ELF-1 (cell line): ENCODE measurements at regions not wholly inside any gene's neighbourhood (a gene's known extent, or its start where the extent isn't known, plus 50 kb on each side); places are given as distances from the start of the nearest gene placed in this dataset.
"Not testable (repeated sequence)": the region's sequence is repeated elsewhere in the genome, so short reads cannot be mapped to it uniquely, and the experiment has no call there.

Experiments
- DNase-seq: peaks from one replicate; pipeline ENCODE4 v3.0.0-alpha.2; 2016; ENCODE audit warnings: low read depth, low spot score

- DNase-seq: not testable (repeated sequence)
These were observed 178.9 kb downstream of the OR4M2 start for GRCh38 chr15:22259151-22259750.

DNA sequence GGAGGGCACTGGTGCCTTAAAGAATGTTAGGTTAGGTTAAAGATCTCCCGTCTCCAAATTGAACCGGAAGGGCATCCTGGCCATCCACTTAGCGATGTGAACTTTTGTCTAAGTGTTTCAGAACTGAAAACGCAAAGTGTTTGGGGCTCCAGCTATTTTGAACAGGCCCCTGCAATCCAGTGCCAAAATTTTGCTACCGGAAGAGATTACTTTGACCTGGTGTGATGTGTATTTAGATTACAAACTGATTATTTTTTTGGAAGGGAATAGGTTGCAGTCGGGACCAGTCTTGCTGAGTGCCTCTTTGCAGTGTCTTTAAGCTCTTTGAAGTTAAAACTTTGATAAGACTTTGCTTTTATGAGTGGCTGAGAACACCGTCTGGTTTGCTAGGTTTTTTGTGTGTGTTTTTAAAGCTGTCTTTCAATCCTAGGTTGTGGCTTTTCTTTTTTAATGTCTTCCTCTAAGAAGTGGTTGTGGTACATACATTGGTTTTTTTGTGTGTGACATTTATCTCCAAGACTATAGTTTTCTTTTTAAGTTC is 179.6 kb downstream of the OR4M2 start:
- no peak for DNase-seq

DNA sequence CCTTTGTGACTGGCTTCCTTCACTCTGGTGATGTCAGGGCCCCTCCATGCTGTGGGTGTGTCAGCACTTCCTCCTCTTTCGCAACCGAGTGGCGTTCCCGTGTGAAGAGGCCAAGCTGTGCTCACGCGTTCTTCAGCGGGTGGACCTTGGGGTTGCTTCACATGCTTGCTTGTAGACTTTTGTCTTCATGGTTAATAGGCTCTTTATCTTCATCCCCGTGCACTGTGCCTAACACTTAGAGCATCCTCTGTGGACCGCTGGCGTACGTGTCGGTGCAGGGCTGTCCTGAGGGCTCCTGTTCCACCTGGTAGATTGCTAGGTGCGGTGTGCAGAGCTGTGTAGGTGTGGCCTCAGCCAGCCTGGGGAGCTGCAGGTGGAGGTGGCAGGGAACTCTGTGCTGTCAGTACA is 182.3 kb downstream of the OR4M2 start:
- no peak for DNase-seq

DNA sequence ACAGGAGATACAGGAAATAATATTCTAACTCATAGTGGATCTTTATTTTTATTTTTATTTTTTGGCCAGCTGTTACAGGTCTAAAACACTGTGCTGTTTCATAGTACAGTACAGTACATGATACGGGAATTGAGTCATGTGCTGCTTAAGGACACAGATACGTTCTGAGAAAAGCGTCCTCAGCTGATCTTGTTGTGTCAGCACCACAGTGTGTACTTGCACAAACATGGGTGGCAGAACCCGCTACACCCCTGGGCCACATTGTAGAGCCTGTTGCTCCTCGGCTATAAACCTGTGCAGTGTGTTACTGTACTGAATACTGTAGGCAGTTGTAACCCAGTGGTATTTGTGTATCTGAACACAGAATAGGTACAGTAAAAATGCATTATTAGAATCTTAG is 183.4 kb downstream of the OR4M2 start:
- no peak for DNase-seq

DNA sequence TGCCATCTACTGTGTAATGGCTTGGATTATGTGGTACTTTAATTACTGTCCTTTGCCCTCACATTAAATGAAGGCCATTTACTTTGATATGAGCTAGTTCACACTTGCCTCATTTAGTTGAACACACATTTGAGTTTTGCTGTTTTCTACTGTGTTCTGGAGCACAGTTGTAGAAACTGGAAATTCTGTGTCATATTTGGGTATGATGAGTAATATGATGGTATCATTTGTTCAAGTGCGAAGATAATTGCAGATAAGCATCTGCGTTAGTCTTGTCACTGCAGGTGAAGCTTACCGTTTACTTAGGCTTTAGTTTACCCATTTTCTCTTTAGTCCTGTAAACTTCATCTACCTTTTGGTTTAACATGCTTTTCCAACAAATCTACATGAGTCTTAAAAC is 183.9 kb downstream of the OR4M2 start:
- DNase-seq: not testable (repeated sequence)

DNA sequence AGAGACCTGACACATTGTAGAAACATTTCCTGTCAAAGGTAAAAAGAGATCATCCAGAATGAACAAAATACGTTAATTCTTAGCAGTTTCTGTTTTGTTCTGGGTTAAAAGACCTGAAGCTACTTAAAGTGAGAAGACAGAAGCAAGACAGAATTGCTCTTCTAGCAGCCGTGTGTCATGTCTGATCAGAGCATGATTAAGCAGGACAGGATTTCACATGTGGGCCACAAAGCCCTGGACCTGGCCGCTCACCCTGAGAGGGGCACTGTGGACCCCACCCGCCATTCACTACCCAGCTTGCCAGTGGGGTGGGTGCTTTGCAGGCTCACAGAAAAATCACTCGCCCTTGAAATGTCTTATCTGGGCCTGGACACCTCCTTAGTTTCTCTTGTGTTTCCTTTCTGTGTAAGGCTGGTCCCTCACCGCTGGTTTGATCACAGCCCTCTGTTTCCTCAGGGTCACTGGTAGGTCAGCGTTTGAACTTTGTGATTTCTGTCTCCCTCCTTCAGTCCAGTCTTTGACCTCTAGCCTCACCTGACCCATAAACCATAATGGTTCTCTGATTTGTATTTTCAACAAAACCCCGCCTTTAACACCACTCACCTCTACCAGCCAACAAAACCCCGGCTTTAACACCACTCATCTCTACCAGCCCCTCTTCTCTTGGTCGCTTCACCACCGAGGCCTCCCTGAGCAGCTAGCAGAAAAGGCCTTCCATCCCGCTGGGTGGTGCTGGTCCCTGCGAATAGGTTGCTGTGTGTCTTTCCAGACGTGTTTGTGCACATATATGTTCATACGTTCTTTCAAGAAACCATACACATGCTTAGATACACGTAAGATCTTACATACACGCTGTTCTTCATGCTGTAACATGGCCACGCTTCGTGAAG is 185.0 kb downstream of the OR4M2 start:
- DNase-seq: no peak

GRCh38 chr15:22265970-22266369 is 185.6 kb downstream of the OR4M2 start:
- DNase-seq: no peak

DNA sequence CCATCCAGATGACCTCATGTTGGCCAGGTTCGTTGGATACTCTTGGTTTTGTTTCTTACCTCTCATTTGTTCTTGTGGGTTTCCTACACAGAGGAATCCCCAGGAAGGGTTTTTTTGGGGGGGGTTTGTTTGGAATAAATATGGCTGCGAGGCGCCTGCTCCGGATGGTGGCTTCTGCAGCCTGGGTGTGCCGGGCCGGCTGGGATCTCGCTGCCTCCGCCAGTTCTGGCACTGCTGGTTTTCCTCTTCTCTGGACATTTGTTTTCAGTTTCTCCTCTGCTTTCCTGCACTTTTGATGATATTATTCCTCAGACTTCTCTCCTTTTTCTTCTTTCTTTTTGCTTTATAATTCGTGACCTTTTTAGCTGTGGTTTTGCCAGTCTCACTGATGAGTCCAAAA is 187.4 kb downstream of the OR4M2 start:
- DNase-seq: no peak

DNA sequence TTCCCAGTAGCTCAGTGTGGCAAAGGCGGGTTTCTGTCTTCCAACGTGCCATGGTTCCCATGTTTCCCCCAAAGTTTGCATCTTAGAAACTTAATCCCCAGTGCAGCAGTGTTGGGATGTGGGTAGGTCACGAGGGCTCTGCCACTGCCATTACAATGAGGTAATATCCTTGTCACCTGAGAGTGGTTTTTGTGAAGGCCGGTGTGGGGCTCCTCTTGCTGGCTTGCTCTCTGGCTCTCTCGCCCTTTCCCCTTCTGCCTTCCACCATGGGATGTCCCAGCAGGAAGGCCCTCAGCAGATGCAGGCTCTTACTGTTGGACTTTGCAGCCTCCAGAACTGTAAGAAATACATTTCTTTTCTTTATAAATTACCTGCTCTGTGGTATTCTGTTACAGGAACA is 187.9 kb downstream of the OR4M2 start:
- not testable (repeated sequence) for DNase-seq

DNA sequence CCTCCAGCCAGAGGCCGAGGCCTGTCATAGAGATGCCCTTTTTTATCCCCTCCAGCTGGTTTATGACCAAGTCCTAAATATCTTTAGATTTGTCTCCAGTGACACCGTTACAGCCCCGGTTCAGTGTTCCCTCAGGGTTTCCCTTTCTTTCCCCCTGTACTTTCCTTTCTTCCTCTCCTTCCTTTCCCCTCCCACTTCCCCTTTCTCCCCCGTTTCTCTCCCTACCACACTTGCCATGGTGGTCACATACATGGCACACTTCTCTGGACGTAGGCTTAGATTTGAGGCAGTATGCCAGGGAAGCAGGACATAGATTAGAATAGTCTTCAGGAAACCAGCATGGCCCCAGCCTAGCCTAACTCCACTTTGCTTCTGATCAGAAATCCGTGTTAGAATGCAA is 188.3 kb downstream of the OR4M2 start:
- DNase-seq: not testable (repeated sequence)

GRCh38 chr15:22272286-22273160 is 186.2 kb upstream of the GOLGA6L22 start:
- not testable (repeated sequence) for DNase-seq

DNA sequence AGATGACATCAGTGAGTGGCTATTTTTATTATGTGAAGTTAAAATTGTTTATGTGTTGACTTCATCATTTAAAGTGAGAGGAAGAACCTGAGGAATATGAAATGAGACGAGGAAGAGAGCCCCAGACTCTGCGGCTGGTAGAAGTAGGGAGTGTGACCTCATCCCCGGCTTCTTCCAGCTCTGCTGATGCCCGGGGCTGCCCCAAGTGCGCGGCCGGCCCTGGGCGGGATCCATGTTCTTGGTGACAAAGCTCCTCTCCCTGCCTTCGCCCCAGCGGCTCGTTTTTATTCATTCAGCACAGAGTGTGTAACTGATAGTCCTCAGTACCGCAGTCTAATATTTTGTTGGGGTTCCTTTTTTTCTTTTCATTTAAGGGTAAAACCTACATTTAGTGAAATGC is 185.5 kb upstream of the GOLGA6L22 start:
- DNase-seq: not testable (repeated sequence)

- DNase-seq: not testable (repeated sequence)
These were observed 184.3 kb upstream of the GOLGA6L22 start for GRCh38 chr15:22274376-22274775.

GRCh38 chr15:22280770-22281169 is 177.9 kb upstream of the GOLGA6L22 start:
- DNase-seq: not testable (repeated sequence)

- DNase-seq: not testable (repeated sequence)
These were observed 175.7 kb upstream of the GOLGA6L22 start for GRCh38 chr15:22282794-22283533.

DNA sequence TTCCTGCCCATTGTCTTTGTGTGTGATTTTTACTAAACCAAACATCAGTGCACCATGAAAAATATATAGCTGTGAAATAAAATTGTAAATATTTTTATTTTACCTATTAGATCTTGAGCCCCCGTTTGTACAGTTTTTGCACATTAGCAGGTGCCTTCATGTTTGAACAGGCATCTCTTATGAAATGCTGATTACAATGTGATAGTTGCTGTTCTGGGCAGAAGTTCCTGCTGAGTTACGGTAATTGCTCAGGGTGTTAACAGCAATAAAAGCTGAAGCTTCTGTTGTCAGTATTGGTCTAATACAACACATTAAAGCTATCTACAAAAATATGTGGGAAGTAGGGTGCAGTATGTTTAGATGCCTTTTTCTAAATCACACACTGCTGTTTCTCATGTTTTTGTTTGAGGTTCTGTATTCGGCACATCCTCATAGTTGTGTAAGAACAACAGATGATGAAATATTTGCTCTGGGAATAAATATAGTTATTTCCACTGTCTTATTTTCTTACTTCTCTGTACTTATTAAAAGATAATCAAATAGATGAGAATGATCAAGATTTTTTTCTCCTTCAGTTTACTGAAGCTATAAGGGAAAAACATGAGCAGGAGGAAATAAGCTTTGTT is 173.8 kb upstream of the GOLGA6L22 start:
- DNase-seq: not testable (repeated sequence)

GRCh38 chr15:22291054-22291453 is 167.6 kb upstream of the GOLGA6L22 start:
- not testable (repeated sequence) for DNase-seq

DNA sequence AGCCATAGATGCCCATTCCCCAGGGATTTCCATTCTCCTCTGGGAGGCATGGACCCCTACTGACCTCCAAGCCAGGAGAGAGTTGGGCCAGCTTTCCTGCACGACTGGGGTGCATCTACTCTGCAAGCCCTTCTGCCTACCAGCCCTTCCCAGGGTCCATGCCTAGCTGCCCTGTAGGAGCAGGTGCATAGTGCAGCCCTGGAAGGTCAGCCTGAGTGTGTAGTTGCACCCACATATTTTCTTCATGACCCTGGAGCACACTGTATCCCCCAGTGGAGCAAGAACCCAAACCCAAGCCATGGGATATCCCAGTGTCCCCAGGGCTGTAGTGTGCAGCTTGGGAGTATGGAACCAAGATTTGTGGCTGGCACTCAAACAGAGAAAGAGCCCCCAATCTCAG is 155.6 kb upstream of the GOLGA6L22 start:
- not testable (repeated sequence) for DNase-seq
